Fibroblast of skin of right quadriceps (primary cell): ENCODE measurements at regions not wholly inside any gene's neighbourhood (a gene's known extent, or its start where the extent isn't known, plus 50 kb on each side); places are given as distances from the start of the nearest gene placed in this dataset.
"Not testable (repeated sequence)": the region's sequence is repeated elsewhere in the genome, so short reads cannot be mapped to it uniquely, and the experiment has no call there.

Experiments
- DNase-seq: peaks from one replicate; pipeline ENCODE4 v3.0.0-alpha.2; 2013

GRCh38 chr11:115631609-115632008, 127.4 kb upstream of the CADM1 start:
- no peak for DNase-seq

- peak; percentile 47 for DNase-seq
Observed at GRCh38 chr11:115630214-115630613, 126.0 kb upstream of the CADM1 start.

- no peak for DNase-seq
Observed at GRCh38 chr11:115629456-115630015, 125.3 kb upstream of the CADM1 start.

GRCh38 chr11:115627666-115628460, 123.6 kb upstream of the CADM1 start:
- DNase-seq, result no peak

- DNase-seq, result no peak
Observed at GRCh38 chr11:115627071-115627470, 122.9 kb upstream of the CADM1 start.

GRCh38 chr11:115626414-115626813, 122.2 kb upstream of the CADM1 start:
- DNase-seq, result no peak

- no peak for DNase-seq
Observed at GRCh38 chr11:115625502-115625901, 121.3 kb upstream of the CADM1 start.

- DNase-seq, result no peak
Observed at GRCh38 chr11:115624065-115624464, 119.8 kb upstream of the CADM1 start.

GRCh38 chr11:115623021-115623451, 118.8 kb upstream of the CADM1 start:
- peak; percentile 98 for DNase-seq

- peak; percentile 29 for DNase-seq
Observed at GRCh38 chr11:115618428-115618827, 114.2 kb upstream of the CADM1 start.

- no peak for DNase-seq
Observed at GRCh38 chr11:115617767-115618166, 113.6 kb upstream of the CADM1 start.

DNA sequence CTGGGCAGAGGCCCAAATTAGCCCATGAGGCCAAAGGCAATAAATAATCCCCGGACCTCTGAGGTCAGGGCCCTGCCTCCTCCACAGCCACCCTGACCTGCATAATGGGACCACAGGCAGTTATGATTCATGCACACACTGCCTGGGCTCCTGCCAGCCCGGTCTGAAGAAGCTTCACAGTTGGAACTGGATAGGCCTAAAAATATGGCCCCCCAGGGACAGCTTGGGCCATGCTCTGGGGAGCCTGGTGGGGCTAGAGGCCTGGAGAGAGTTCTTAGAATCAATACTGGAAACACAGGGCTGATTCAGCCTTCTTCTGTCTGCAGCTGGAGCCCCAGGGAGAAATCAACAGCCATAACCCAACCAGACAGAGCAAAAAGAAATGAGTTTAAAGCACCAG, 112.8 kb upstream of the CADM1 start:
- DNase-seq, result peak; percentile 97

DNA sequence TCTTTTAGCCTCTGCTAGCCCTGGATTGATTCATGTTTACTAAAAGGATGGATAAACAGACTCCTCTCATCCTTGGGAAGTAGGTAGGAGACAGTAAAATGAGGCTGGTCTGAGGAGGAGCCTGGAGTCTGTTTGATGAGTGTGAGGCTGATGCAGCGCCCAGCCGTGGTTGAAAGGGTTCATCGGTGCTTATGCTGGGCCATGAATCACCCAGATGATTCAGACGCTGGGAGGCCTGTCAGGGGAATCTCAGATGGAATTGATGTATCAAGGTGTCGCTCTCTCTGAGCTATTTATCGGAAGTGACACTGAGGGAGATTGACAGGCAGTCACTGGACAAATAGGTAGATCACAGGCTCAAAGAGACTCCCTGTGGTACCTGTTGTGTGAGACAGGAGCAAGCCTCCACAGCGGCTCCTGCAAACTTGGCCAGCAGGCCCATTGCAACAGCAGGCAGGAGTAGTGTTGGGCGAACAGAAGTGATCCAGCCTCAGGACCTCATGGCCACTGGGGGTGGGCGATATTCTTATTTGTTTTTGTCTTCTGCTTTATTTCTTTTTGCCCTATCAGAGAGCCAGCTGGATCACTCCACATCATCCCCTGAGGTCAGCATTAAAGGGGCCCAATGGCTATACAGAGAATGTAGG, 109.9 kb upstream of the CADM1 start:
- peak; percentile 79 for DNase-seq

DNA sequence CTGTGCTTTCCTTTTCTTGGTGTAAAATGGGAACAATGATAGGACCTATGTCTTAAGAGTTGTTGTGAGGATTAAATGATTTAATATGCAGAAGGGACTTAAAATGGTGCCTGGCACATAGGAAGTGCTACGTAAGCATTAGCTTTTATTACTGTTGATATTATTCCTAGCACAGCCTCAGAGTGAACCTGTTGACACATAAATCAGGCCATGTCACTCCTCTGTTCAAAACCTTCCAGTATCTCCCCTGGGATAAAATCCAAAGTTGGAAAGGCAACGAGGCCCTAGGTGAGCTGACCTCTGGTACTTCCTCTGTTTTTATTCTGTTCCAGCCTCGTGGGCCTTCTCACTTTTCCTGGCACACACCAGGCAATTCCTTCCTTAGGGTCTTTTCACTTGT, 108.8 kb upstream of the CADM1 start:
- DNase-seq, result no peak

DNA sequence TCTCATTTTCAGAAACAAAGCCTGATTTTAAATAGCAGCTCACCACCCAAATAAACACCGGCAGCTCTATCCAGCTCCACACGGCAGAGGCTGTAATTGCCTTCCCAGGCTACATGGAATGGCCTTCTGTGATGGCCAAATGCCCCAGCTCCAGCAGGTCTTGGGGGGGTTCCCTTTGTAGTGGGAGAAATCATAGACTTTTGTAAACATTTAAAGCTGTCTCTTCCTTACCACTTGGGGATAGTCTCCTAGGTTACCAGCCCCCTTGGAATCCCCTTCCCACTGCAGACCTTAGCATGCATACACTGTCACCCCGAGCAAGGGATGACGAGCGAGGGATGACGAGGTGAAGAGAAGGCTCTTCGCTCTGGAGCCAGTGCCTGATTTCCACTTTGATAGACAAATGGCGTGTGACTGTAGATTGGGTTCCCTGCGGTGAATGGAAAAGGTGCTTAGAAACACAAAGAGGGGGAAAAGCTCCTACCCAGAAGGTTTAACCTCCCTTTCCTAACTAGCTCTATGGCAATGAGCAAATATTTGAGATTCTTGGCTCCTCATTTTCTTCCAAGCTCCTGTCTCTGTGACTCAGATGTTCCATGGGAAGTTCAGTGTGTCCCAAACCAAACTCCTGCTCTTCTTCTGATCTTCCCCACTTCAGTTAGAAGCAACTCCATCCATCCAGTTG, 108.0 kb upstream of the CADM1 start:
- DNase-seq, result peak; percentile 82

DNA sequence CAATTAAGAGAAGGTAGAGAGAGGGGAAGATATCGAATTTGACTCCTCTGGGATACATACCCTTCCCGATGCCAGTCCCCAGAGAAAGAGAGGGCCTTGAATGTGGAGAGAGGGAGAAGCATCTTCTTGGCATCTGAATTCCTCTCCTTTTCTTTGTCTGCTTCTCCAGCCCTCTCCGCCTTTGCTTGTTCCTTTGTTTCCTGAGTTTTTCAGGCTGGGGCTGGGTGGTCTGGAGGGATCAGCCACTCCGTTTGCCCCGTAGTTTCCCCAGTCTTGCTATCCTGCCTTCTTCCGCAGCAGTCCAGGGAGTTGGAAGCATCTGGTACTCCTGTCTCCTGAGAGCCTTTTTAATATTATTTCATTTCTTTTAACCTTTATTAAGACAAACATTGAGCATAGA, 107.1 kb upstream of the CADM1 start:
- no peak for DNase-seq

- no peak for DNase-seq
Observed at GRCh38 chr11:115610908-115611307, 106.7 kb upstream of the CADM1 start.

GRCh38 chr11:115610234-115610633, 106.0 kb upstream of the CADM1 start:
- DNase-seq, result not testable (repeated sequence)

DNA sequence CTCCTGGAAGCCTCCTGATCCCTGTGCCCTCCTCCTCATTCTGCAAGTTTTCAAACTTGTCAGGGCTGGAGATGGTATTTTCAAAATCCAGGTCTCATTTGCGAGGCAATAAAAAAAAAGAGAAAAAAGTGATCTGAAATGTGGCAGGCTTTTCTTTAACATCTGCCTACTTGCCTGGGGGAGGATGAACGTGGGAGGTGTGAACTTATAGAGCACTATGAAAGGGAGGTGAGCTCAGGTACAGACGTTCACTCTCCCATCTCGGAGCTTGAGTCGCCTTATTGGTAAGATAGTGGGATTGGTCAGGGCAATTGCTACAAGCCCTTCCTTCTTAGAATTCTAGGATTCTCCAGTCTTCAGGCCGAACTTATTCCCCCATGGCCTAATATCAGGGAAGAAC, 104.8 kb upstream of the CADM1 start:
- DNase-seq, result no peak

DNA sequence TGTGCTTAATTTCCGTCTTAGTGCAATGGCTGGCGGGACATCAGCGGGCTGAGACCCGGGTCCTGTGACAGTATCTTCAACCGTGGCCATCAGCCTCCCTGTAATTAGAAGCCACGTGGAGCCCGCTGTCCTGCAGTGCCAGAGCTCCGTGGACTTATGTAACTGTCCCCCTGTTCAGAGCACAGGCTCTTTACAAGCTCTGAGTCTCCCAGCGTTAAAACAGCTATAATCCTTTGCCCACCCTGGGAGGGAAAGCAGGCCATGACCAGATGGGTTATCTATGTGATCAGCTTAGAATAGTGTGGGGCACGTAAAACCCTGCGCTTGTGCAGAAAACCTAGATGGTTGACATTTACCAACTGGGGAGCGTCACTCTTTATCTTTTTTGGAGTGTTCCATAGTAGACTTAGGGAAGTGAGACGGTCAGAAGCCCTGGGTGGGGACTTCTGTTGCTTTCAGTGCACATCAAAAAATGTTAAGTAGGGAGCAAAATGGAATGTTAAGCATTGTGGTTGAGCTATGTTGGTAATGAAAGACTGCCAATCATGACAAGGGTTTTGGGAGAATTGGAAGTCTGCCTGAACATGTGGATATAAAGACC, 103.5 kb upstream of the CADM1 start:
- DNase-seq, result peak; percentile 82

DNA sequence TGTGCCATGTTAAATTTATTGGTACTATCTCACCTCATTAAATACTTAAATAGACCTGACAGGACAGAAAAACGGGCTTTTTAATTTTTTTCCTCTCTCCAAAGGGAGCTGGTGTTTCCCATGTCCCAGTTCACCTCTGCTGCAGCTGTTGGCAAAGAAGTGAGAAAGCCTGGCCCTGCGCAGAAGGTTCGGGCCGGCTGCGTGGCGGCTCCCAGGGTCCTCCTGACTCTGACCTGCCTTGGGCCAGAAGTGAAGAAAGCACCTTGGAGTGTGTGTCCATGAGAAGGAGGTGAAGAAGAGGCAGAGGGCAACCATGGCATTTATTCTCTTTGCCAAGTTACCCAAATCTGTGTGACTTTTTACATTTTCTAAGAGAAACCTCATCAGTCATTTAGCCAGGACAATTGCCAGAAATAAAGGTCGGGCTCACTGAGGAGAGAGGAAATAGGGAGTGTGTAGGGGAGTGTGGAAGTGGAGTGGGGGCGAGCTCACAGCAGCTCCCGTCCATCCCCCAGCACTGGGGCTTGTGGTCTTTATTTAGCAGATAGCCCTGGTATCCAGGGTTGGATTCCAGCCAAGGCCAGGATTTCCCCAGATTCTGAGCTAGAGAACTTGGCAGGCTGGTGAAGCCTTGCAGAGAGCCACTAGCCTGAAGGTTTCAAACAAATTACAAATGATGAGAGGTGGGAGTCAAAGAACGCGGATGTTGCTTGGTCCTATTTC, 102.4 kb upstream of the CADM1 start:
- DNase-seq, result peak; percentile 81

DNA sequence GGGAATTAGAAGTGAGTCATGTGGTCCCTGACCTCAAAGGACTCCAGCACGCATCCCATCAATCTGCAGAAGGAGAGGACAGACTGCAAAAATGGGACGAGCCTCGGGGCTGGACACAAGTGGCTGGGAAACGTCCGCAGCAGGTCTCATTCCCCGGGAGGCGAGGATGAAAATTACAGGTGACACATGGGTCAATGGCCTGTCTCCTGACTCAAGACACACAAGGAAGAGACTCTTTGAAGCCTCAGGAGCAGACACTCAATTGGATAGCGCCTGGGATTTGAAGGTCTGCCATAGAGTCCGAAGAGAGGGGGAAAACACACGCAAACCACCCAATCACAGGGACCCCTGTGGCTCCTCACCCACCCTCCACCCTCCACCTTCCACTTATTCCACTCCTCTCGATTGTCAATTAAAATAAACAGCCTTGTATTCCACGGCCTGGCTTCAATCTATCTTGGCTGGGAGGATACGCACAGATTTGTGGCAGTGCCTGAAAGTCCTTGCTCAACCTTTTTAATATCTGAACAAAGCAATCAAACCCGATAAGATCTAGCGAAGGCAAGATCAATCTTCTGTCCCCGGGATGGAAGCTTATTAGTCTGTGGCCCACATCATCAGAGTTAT, 101.8 kb upstream of the CADM1 start:
- no peak for DNase-seq
